ENCODE measurements at regions not wholly inside any gene's neighbourhood (a gene's known extent, or its start where the extent isn't known, plus 50 kb on each side); places are given as distances from the start of the nearest gene placed in this dataset.

DNA sequence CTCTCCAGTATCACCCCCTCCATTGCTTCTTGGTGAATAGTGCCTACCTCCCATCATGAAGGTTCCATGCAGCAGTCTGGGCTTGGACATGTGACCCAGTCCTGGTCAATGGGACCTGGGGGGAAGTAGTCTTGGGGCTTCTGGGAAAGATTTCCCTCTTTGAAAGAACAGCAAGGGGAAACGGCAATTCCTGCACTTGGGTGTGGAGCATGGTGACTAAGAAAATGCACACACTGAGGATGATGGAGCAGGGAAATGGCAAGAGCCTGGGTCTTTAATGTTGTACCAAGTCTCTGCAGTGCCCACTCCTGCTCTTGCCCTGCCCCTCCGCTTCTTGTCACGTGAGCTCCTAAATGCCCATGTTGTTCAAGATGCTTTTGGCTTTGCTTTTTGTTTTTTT is 131.4 kb upstream of the SIX2 start:
- TF ChIP-seq POLR2A (IDR thresholded peaks at IDR 0.05; ENCODE audit: extremely low read depth, insufficient read length) (no peak), MYC (IDR thresholded peaks at IDR 0.05; ENCODE audit: low read depth, low read length) (no peak)
- TF ChIP-seq, protein P1, sequence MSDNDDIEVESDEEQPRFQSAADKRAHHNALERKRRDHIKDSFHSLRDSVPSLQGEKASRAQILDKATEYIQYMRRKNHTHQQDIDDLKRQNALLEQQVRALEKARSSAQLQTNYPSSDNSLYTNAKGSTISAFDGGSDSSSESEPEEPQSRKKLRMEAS (IDR thresholded peaks at IDR 0.05; ENCODE audit: low read depth, low read length): no peak
- no peak for DNase-seq (ENCODE audit: low read depth)
- H3K4me3 ChIP-seq (ENCODE audit: low read depth, low read length): no peak overlapping the region

DNA sequence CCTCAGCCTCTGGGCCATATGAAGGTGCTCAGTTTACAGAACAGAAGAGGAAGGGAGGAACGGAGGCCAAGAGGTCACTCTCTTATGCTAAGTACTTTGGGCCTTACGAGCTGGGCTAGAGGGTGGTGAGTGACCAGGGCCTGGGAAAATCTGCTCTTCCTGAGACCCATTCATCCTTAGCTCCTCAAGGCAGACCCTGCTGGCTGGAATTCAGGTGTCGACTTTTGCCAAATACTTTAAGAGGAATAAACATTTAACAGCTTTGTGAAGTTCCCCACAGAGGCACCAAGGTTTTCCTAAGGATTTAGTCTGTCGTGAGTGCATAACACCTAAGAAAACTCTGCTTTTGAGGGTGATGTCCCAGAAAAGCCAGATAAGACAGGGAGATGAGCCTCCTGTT is 129.7 kb upstream of the SIX2 start:
- TF ChIP-seq MYC (IDR thresholded peaks at IDR 0.05; ENCODE audit: low read depth, low read length): no peak
- TF ChIP-seq, protein P2, sequence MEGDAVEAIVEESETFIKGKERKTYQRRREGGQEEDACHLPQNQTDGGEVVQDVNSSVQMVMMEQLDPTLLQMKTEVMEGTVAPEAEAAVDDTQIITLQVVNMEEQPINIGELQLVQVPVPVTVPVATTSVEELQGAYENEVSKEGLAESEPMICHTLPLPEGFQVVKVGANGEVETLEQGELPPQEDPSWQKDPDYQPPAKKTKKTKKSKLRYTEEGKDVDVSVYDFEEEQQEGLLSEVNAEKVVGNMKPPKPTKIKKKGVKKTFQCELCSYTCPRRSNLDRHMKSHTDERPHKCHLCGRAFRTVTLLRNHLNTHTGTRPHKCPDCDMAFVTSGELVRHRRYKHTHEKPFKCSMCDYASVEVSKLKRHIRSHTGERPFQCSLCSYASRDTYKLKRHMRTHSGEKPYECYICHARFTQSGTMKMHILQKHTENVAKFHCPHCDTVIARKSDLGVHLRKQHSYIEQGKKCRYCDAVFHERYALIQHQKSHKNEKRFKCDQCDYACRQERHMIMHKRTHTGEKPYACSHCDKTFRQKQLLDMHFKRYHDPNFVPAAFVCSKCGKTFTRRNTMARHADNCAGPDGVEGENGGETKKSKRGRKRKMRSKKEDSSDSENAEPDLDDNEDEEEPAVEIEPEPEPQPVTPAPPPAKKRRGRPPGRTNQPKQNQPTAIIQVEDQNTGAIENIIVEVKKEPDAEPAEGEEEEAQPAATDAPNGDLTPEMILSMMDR (IDR thresholded peaks at IDR 0.05; ENCODE audit: low read depth, low read length): no peak
- TF ChIP-seq, protein P1 (IDR thresholded peaks at IDR 0.05; ENCODE audit: low read depth, low read length): no peak
- TF ChIP-seq POLR2A (IDR thresholded peaks at IDR 0.05; ENCODE audit: extremely low read depth, insufficient read length): no peak
- DNase-seq (ENCODE audit: low read depth): no peak
- H3K4me3 ChIP-seq (ENCODE audit: low read depth, low read length): no peak overlapping the region

DNA sequence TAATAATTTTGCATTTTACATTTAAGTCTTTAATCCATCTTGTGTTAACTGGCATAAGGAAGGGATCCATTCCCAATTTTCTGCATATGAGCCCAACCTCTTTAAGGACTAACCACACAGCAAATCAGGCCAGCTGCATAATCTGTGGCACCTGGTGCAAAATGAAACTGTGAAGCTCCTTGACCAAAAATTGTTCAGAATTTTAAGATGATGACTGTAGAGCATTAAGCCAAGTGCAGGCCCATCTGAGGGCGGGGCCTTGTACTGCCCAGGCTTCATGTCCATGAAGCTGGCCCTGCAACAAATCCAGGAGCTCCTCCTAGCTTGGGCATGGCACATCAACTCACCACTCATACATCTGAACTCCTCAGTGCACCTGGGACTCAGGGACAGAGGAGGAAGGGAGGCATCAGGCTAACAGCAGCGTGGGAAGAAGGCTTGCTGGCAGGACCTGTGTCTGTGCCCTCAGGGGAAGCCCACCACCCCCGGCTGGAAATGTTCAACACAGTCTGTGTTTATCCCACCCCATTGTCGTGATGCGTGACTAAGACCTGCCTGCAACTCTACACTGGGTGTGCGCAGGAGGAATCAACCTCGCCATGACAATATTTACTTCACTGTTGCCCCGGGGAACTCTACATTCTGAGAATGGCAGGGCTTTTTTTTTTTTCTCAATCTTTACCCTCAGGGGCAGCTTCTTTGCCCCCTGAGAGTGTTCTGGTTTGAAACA is 128.9 kb upstream of the SIX2 start:
- TF ChIP-seq POLR2A (IDR thresholded peaks at IDR 0.05; ENCODE audit: extremely low read depth, insufficient read length) (no peak), MYC (IDR thresholded peaks at IDR 0.05; ENCODE audit: low read depth, low read length) (no peak)
- TF ChIP-seq, protein P1 (IDR thresholded peaks at IDR 0.05; ENCODE audit: low read depth, low read length): no peak
- TF ChIP-seq, protein P2 (IDR thresholded peaks at IDR 0.05; ENCODE audit: low read depth, low read length): no peak
- no peak for DNase-seq (ENCODE audit: low read depth)
- no peak overlapping the region for H3K4me3 ChIP-seq (ENCODE audit: low read depth, low read length)

DNA sequence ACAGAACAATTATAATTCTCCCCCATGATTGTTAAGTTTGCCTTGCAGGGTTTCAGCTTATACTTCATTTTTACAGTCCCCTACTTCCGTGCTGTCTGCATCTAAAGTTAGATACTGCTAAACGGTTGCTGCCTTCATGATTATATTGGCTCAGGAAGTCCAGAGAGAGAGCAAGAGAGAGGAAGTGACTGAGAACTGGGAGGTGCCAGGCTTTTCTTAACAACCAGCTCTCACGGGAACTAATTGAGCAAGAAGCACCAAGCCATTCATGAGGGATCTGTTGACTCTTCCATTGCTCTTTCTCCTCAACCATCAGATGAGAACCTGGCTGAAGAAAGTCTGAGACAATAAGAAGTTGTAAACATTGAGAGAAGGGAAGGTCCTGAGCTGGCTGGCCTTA is 125.5 kb upstream of the SIX2 start:
- peak; percentile 97 for DNase-seq (ENCODE audit: low read depth)
- peak overlapping the region; percentile 19 for H3K4me3 ChIP-seq (ENCODE audit: low read depth, low read length)
- TF ChIP-seq, protein P1 (IDR thresholded peaks at IDR 0.05; ENCODE audit: low read depth, low read length): no peak
- TF ChIP-seq POLR2A (IDR thresholded peaks at IDR 0.05; ENCODE audit: extremely low read depth, insufficient read length): peak; percentile 40

DNA sequence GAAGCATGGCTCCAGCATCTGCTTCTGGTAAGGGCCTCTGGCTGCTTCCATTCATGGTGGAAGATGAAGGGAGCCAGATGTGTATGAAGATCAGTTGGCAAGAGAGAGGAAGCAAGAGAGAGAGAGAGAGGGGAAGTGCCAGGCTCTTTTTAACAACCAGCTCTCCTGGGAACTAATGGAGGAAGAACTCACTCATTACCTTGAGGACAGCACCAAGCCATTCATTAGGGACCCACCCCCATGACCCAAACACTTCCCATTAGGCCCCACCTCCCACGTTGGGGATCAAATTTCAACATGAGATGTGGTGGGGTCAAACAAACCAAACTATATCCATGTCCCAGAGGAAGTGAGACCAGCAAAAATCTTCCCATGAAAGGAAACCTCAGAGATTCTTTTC is 124.8 kb upstream of the SIX2 start:
- peak; percentile 93 for DNase-seq (ENCODE audit: low read depth)
- peak overlapping the region; percentile 22 for H3K4me3 ChIP-seq (ENCODE audit: low read depth, low read length)
- TF ChIP-seq MYC (IDR thresholded peaks at IDR 0.05; ENCODE audit: low read depth, low read length) (no peak), POLR2A (IDR thresholded peaks at IDR 0.05; ENCODE audit: extremely low read depth, insufficient read length) (no peak)
- TF ChIP-seq, protein P1 (IDR thresholded peaks at IDR 0.05; ENCODE audit: low read depth, low read length): no peak
- TF ChIP-seq, protein P2 (IDR thresholded peaks at IDR 0.05; ENCODE audit: low read depth, low read length): no peak

DNA sequence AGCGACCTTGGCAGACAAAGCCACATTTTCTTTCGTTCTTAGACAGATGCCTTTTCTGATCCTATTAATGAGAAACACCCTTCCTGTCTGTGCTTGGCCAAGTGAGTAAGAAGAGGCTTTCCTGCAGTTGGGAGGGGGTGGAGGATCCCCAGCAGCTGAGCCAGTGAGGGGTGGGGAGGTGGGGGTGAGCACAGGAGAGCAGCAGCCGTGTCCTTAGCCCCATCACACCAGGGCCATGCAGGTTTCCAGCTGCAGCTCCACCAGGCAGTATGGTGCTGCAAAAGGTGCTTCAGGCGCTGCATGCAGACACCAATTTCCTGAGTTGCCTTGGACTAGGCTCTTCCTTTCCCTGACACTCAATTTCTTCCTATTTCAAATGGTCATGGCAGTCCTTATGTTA is 123.3 kb upstream of the SIX2 start:
- TF ChIP-seq, protein P2 (IDR thresholded peaks at IDR 0.05; ENCODE audit: low read depth, low read length): no peak
- no peak for TF ChIP-seq MYC (IDR thresholded peaks at IDR 0.05; ENCODE audit: low read depth, low read length)
- TF ChIP-seq POLR2A (IDR thresholded peaks at IDR 0.05; ENCODE audit: extremely low read depth, insufficient read length): no peak
- TF ChIP-seq, protein P1 (IDR thresholded peaks at IDR 0.05; ENCODE audit: low read depth, low read length): no peak

More for the DNA sequence above, 123.3 kb upstream of the SIX2 start:
- no peak overlapping the region for H3K4me3 ChIP-seq (ENCODE audit: low read depth, low read length)
- no peak for DNase-seq (ENCODE audit: low read depth)

All from NB4 (cell line).